Large intestine (tissue), 3 donors: ENCODE measurements at regions not wholly inside any gene's neighbourhood (a gene's known extent, or its start where the extent isn't known, plus 50 kb on each side); places are given as distances from the start of the nearest gene placed in this dataset.
"Not testable (repeated sequence)": the region's sequence is repeated elsewhere in the genome, so short reads cannot be mapped to it uniquely, and the experiment has no call there.

ENCODE experiments used
- DNase-seq, 2 donors: peaks; one replicate each; pipeline versions ENCODE4 v3.0.0 to v3.0.0-alpha.2; 2013
- H3K27ac ChIP-seq: one replicate; pipeline ENCODE4 v1.5.1; 2013; ENCODE audit warnings: low read length
- H3K27me3 ChIP-seq: 2 replicates; pipeline ENCODE4 v1.6.1; 2013; ENCODE audit warnings: low read length; ENCODE audit not compliant: control insufficient read depth, insufficient read depth
- H3K36me3 ChIP-seq: 2 replicates; pipeline ENCODE4 v1.6.1; 2013; ENCODE audit warnings: low read length; ENCODE audit not compliant: control insufficient read depth, insufficient read depth
- H3K4me1 ChIP-seq: one replicate; pipeline ENCODE4 v1.6.1; 2013; ENCODE audit warnings: low read length; ENCODE audit not compliant: control insufficient read depth, insufficient read depth
- H3K4me3 ChIP-seq: one replicate; pipeline ENCODE4 v1.5.1; 2013; ENCODE audit warnings: low read length
- H3K9me3 ChIP-seq: one replicate; pipeline ENCODE4 v1.6.1; 2013; ENCODE audit warnings: mild to moderate bottlenecking, low read depth, low read length, moderate library complexity; ENCODE audit not compliant: control insufficient read depth
- WGBS: methylation state at CpG from one replicate; pipeline ENCODE4 v1.1.5; 2013; ENCODE audit warnings: low lambda C conversion rate; ENCODE audit not compliant: insufficient coverage; 5-methylcytosine and 5-hydroxymethylcytosine counted together

DNA sequence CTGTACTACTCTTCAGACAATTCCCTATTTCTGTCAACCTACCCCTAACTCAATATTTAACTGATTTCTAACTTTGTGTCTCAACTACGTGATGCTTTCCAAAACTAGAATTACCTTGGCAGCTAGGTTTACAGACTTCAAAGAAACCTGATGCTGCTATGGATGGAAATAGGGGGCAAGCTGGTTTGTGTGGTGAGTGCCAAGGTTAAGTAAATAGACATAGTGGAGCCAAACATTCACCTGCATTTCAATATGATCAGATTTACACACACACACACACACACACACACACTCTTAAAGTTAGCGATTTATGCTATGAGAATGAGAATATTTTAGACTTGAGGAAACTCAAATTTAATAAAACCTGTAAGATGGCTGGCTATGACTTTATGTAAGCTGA is 52.1 kb upstream of the POMZP3 start:
- not testable (repeated sequence) for DNase-seq, H3K36me3 ChIP-seq, H3K27me3 ChIP-seq, H3K4me1 ChIP-seq, H3K9me3 ChIP-seq, H3K4me3 ChIP-seq, H3K27ac ChIP-seq
- no CpG with 5 or more reads among the region's 2 CpGs for WGBS

DNA sequence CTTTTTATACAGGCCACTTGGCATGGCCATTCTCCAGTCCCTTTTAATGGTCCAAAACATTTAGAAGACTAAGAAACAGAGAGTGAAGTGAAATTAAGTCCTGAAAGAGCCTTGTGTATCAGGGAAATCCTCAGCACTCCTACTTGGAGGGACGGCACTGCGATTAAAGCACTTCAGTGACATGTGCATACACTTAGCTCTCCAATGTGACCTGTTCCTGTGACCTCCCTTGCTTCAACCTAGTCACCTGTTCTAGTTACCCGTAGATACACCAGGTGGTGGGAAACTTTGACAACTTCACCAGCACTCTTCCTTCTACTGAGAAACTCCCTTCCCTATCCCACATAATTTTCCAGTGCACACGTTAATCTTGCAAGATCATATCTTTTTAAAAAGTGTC is 51.4 kb upstream of the POMZP3 start:
- DNase-seq, H3K4me1 ChIP-seq, H3K27me3 ChIP-seq, H3K4me3 ChIP-seq, H3K9me3 ChIP-seq, H3K27ac ChIP-seq, H3K36me3 ChIP-seq: not testable (repeated sequence)
- WGBS, result no CpG with 5 or more reads among the region's 4 CpGs

GRCh38 chr7:76676890-76677289 is 49.8 kb upstream of the POMZP3 start:
- H3K9me3 ChIP-seq, H3K27ac ChIP-seq, DNase-seq, H3K36me3 ChIP-seq, H3K4me1 ChIP-seq, H3K27me3 ChIP-seq, H3K4me3 ChIP-seq: not testable (repeated sequence)
- WGBS, result no CpG with 5 or more reads among the region's 1 CpG
